GM18868 (cell line): ENCODE measurements at regions not wholly inside any gene's neighbourhood (a gene's known extent, or its start where the extent isn't known, plus 50 kb on each side); places are given as distances from the start of the nearest gene placed in this dataset.

Source experiments
- ATAC-seq: cut with Tn5 transposase; IDR thresholded peaks from one replicate; pipeline ENCODE4 v1.9.1; 2021; ENCODE audit warnings: mild to moderate bottlenecking, moderate library complexity; ENCODE audit not compliant: unreplicated experiment

GRCh38 chr6:23340271-23340670 lies 770.9 kb downstream of the HDGFL1 start:
- ATAC-seq = no peak

GRCh38 chr6:23343610-23344306 lies 774.4 kb downstream of the HDGFL1 start:
- ATAC-seq = no peak

DNA sequence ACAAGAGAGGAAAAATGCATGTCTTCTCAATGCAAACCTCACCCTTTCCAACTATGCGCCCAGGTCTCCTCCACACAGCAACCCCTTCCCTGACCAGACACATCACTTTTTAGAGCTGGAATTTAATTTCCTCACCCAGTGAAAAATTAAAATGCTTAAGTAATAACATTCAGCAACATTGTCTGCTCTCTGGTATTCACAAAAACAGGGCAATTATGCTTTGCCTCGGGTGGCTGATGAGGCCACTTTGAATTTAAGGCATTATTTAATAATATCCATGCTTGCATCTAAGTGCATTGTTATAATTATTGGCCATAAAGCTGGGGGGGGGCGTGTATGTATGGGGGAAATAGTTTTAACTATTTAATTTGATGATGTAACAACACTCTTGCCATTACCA lies 777.8 kb upstream of the NRSN1 start:
- no peak for ATAC-seq

GRCh38 chr6:23349521-23350147 lies 776.4 kb upstream of the NRSN1 start:
- ATAC-seq = no peak

GRCh38 chr6:23350752-23351453 lies 775.1 kb upstream of the NRSN1 start:
- ATAC-seq = no peak

GRCh38 chr6:23354004-23354403 lies 772.0 kb upstream of the NRSN1 start:
- no peak for ATAC-seq

DNA sequence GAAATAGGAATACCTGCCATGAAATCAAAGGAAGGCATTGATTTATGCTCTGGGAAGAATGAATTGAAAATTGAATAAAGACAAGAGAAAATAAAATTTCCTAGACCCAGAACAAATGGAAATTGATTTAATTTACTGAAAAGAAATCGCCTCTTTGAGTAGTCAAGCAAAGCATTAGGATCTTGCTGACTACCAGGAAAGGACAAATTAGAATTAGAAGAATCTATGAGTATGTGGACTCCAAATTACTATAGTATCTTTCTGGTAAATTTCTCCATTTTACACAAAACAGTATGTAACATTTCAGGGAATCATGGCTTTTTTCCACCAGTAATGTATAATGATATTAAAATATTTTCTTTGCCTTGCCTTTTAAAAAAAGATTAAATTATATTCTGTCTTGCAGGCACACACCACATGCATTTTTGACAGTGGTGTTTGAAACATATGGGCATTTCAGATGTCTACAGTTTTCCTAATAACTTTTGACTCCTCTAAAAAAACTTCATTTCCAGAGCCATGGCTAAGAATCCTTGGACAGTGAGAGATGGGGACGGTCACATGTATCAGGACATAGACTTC lies 768.7 kb upstream of the NRSN1 start:
- ATAC-seq = no peak

DNA sequence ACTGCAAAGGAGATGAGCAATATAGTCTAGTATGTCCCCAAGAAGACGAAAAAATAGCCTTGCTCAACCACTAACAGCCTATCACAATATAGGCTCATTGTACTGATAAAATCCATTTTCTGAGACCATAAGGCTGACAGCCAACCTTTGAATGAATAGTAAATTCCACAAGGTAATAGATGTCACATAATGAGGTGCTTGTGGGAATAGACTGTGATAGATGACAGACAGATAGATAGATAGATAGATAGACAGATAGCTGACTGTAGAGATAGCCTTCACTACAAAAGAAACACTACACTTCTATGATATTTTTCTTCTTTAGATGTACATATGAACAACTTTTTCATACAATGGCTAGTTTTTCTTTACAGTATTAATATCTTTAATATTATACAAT lies 760.3 kb upstream of the NRSN1 start:
- ATAC-seq = no peak

DNA sequence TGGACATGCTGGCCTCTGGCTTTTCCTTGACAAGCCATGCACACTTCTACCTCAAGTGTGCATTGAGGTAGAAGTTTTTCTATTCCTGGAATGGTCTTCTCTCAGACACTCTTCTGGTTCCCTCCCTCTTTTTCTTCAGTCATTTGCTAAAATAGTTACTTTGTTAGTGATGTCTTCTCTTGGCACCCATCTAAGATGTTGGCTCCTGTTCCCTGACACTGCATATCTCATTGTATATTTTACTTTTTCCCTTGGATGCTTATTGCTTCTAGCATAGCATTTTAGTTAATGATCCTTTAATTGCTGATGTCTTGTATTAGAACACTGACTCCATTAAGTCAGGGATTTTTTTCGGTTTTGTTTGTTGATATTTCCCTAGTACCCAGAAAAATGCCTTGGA lies 758.7 kb upstream of the NRSN1 start:
- ATAC-seq = no peak

DNA sequence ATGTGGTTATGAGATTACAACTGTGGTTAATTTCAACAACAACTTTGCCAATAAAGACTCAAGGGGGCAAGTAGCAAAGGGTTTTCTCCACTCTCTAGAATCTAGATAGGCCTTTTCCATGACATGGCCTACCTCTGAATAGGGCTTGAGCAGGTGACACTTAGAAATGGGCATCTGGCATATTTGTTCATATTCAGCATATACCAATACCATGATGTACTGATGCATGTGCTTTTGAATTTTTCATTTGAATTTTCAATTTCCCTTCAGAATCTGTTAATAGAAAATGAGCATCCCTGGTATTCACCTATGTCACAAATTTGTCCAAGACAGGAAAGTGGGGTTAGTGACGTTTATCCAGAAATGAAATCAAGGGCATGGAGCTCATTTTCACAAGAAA lies 757.5 kb upstream of the NRSN1 start:
- no peak for ATAC-seq

- ATAC-seq = no peak
Observed at GRCh38 chr6:23370051-23370450, 756.0 kb upstream of the NRSN1 start.

- no peak for ATAC-seq
Observed at GRCh38 chr6:23371132-23371915, 754.7 kb upstream of the NRSN1 start.

- ATAC-seq = no peak
Observed at GRCh38 chr6:23377830-23378229, 748.2 kb upstream of the NRSN1 start.

DNA sequence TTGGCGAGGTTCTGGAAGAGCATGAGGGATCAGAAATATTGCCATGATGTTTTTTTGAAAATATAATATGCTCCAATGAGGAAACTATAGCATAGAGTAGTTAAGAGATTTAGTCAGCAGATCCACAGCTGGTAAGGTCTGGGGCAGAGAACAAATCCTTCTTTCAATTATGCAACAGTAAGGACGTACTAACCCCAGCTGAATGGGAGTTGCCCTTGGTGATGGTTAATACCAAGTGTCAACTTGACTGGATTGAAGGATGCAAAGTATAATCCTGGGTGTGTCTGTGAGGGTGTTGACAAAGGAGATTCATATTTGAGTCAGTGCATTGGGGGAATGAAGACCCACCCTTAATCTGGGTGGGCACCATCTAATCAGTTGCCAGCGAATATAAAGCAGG lies 745.5 kb upstream of the NRSN1 start:
- no peak for ATAC-seq

DNA sequence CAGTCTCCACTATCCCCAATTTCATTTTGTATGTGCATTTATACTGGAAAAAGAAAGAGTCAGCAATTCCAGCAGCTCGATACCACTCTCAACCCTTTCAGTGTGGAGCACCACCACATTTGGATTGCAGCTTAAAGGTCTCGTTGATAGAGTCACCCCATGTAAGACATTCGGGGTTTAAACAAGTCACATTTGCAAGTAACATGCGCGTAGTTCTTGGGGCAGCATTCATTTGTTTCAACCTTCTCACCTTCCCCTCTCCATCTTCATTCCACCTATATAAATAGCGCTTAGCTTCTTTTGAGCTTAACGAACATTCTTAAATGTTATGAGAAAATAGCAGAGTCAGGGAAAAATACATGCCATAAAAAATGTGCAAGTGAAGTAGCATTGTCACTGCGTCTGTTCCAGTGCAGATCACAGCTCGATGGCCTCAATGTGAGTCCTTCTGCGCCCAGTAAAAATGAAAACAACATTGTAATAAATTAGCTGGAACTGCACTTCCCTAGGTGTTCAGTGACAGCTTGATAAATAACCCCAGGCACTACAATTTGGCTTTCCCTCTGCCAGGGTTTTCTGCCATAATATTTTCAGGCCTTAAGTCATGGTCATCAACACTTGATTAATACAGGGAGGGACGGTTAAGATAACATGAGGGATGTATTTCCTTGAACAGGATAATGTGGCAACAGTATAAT lies 737.8 kb upstream of the NRSN1 start:
- no peak for ATAC-seq

DNA sequence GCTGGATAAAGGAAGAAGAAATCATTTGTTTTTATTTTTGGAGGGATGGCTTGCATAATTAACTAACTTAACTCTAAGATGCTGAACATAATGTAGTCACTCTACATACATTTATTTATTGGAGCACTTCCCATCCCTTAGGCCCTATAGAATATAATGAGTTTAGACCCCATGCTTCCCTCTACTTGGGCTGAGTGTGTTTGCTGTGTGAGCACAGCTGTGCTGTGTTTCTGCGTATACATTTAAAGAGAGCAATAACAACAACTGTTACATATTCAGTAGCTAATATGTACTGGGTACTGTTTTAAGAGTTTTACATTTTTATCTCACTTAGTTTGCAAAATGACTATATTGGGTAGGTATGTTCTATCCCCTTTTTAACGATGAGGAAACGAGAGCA lies 736.6 kb upstream of the NRSN1 start:
- no peak for ATAC-seq

GRCh38 chr6:23390221-23390620 lies 735.8 kb upstream of the NRSN1 start:
- ATAC-seq = no peak

DNA sequence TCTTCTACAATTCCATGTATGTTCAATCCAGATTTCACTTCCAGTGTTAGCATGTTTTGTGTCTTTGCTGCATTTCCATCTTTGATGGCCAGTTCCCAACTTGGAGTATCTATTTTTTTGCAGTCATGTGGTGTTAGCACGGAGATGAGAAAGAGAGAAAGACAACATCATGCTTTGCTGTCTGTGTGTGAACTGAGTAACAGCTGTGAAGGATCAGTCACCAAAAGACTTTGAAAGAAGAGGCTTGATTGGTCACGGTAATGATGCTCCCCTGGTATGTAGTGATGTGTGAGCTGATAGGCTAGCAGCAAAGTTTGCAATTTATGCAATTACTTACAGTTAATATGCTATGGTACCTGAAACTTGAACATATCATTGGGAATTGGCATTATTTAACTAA lies 731.3 kb upstream of the NRSN1 start:
- no peak for ATAC-seq

DNA sequence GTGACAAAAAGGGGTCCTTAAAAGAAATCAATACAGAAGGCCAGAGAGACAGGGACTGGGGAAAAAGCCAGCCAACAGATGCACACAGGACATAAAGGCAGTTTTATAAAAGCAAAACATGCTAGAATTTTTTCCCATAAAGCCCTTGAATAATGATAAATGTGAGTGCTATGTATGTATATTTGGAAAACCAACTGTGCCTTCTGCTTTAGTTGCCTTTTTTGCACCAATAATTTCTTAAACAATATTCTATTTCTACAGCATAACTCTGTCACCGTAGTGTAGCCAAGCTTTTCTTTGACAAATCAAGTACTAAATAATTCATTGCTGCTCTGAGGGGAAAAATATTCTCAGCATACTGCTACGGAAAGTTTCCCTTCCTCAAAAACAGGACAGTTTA lies 730.6 kb upstream of the NRSN1 start:
- ATAC-seq = no peak

- no peak for ATAC-seq
Observed at GRCh38 chr6:23396949-23397348, 729.1 kb upstream of the NRSN1 start.

- no peak for ATAC-seq
Observed at GRCh38 chr6:23403460-23403859, 722.6 kb upstream of the NRSN1 start.
